HG02970 (cell line): ENCODE measurements at regions not wholly inside any gene's neighbourhood (a gene's known extent, or its start where the extent isn't known, plus 50 kb on each side); places are given as distances from the start of the nearest gene placed in this dataset.
"Not testable (repeated sequence)": the region's sequence is repeated elsewhere in the genome, so short reads cannot be mapped to it uniquely, and the experiment has no call there.

Experiments
- ATAC-seq: cut with Tn5 transposase; IDR thresholded peaks from one replicate; pipeline ENCODE4 v1.9.1; 2021; ENCODE audit warnings: mild to moderate bottlenecking, moderate library complexity, moderate number of reproducible peaks; ENCODE audit not compliant: unreplicated experiment, low FRiP score

GRCh38 chr11:112310848-112311247 lies 50.2 kb upstream of the PLET1 start:
- no peak for ATAC-seq

GRCh38 chr11:112315057-112315720 lies 54.5 kb upstream of the PLET1 start:
- no peak for ATAC-seq

- no peak for ATAC-seq
Observed at GRCh38 chr11:112315861-112316739, 55.4 kb upstream of the PLET1 start.

- ATAC-seq: no peak
Observed at GRCh38 chr11:112316971-112317370, 56.3 kb upstream of the PLET1 start.

GRCh38 chr11:112318184-112318591 lies 57.5 kb upstream of the PLET1 start:
- ATAC-seq: no peak

- ATAC-seq: no peak
Observed at GRCh38 chr11:112318661-112319060, 58.0 kb upstream of the PLET1 start.

GRCh38 chr11:112320668-112321067 lies 60.0 kb upstream of the PLET1 start:
- no peak for ATAC-seq

GRCh38 chr11:112321501-112322172 lies 61.0 kb upstream of the PLET1 start:
- no peak for ATAC-seq

- ATAC-seq: no peak
Observed at GRCh38 chr11:112322173-112322790, 61.6 kb upstream of the PLET1 start.

- no peak for ATAC-seq
Observed at GRCh38 chr11:112334381-112334780, 73.7 kb upstream of the PLET1 start.

- ATAC-seq: no peak
Observed at GRCh38 chr11:112336356-112336886, 75.8 kb upstream of the PLET1 start.

- ATAC-seq: no peak
Observed at GRCh38 chr11:112339566-112339965, 78.9 kb upstream of the PLET1 start.

- no peak for ATAC-seq
Observed at GRCh38 chr11:112343368-112344039, 82.8 kb upstream of the PLET1 start.

GRCh38 chr11:112344040-112344413 lies 83.4 kb upstream of the PLET1 start:
- ATAC-seq: no peak

GRCh38 chr11:112345166-112345565 lies 84.5 kb upstream of the PLET1 start:
- no peak for ATAC-seq

GRCh38 chr11:112345706-112346105 lies 85.0 kb upstream of the PLET1 start:
- no peak for ATAC-seq

GRCh38 chr11:112346586-112346985 lies 85.9 kb upstream of the PLET1 start:
- no peak for ATAC-seq

GRCh38 chr11:112348480-112349029 lies 87.9 kb upstream of the PLET1 start:
- ATAC-seq: no peak

- not testable (repeated sequence) for ATAC-seq
Observed at GRCh38 chr11:112351423-112351822, 90.8 kb upstream of the PLET1 start.

- no peak for ATAC-seq
Observed at GRCh38 chr11:112352907-112353306, 92.2 kb upstream of the PLET1 start.
